OCI-LY1 (cell line): ENCODE measurements at regions not wholly inside any gene's neighbourhood (a gene's known extent, or its start where the extent isn't known, plus 50 kb on each side); places are given as distances from the start of the nearest gene placed in this dataset.

Source experiments
- H2AFZ ChIP-seq: fragments of 200-600 bp; sonication (generic), shearing (Covaris generic); 2 replicates; pipeline ENCODE4 v1.6.0; 2014; ENCODE audit warnings: antibody characterized with exemption, mild to moderate bottlenecking, low read length
- H3F3A ChIP-seq: fragments of 200-600 bp; sonication (generic), shearing (Covaris generic); 2 replicates; pipeline ENCODE4 v1.6.0; 2014; ENCODE audit warnings: mild to moderate bottlenecking, antibody characterized with exemption, low read length, moderate library complexity; ENCODE audit not compliant: insufficient read depth
- H3K27ac ChIP-seq: fragments of 200-600 bp; sonication (generic); 2 replicates; pipeline ENCODE4 v1.5.1; 2014; ENCODE audit warnings: low read length, mixed run types, mild to moderate bottlenecking, low read depth; ENCODE audit not compliant: poor library complexity, severe bottlenecking
- H3K27me3 ChIP-seq: fragments of 200-600 bp; sonication (generic); 2 replicates; pipeline ENCODE4 v1.6.0; 2014; ENCODE audit warnings: antibody characterized with exemption, mild to moderate bottlenecking, low read length, moderate library complexity; ENCODE audit not compliant: insufficient read depth
- H3K36me3 ChIP-seq: fragments of 200-600 bp; sonication (generic); 2 replicates; pipeline ENCODE4 v1.6.1; 2014; ENCODE audit warnings: mild to moderate bottlenecking, antibody characterized with exemption, low read length, moderate library complexity, mixed read lengths; ENCODE audit not compliant: insufficient read depth
- H3K4me1 ChIP-seq: fragments of 200-600 bp; sonication (generic); 2 replicates; pipeline ENCODE4 v1.5.1; 2014; ENCODE audit warnings: mild to moderate bottlenecking, low read length, moderate library complexity; ENCODE audit not compliant: insufficient read depth, severe bottlenecking
- H3K4me2 ChIP-seq: fragments of 200-600 bp; sonication (generic), shearing (Covaris generic); 2 replicates; pipeline ENCODE4 v1.6.1; 2014; ENCODE audit warnings: low read length
- H3K4me3 ChIP-seq: fragments of 200-600 bp; sonication (generic); 2 replicates; pipeline ENCODE4 v1.5.1; 2014; ENCODE audit warnings: low read length, low read depth, mild to moderate bottlenecking, mixed read lengths; ENCODE audit not compliant: poor library complexity, severe bottlenecking
- H3K79me2 ChIP-seq: fragments of 200-600 bp; shearing (Covaris generic); 2 replicates; pipeline ENCODE4 v1.6.1; 2016; ENCODE audit warnings: mixed run types, low read length, mixed read lengths; ENCODE audit not compliant: insufficient read depth
- H3K9ac ChIP-seq: fragments of 200-600 bp; sonication (generic), shearing (Covaris generic); 2 replicates; pipeline ENCODE4 v1.6.1; 2014; ENCODE audit warnings: mild to moderate bottlenecking, low read length, mixed read lengths
- H3K9me2 ChIP-seq: fragments of 200-600 bp; sonication (generic), shearing (Covaris generic); 2 replicates; pipeline ENCODE4 v1.6.1; 2014; ENCODE audit warnings: low read depth, mild to moderate bottlenecking, low read length, mixed read lengths
- H3K9me3 ChIP-seq: fragments of 200-600 bp; shearing (Covaris generic); 2 replicates; pipeline ENCODE4 v1.6.1; 2014; ENCODE audit warnings: low read length, mixed read lengths
- H4K20me1 ChIP-seq: fragments of 200-600 bp; sonication (generic), shearing (Covaris generic); 2 replicates; pipeline ENCODE4 v1.6.0; 2016; ENCODE audit warnings: mild to moderate bottlenecking, low read length; ENCODE audit not compliant: insufficient read depth
- CTCF ChIP-seq: fragments of 200-600 bp; sonication (generic), shearing (Covaris generic); IDR thresholded peaks from 2 replicates; pipeline ENCODE4 v1.5.1; 2017; ENCODE audit warnings: mild to moderate bottlenecking, antibody characterized with exemption, low read length, moderate library complexity, mixed read lengths
- EZH2 ChIP-seq: fragments of 200-600 bp; sonication (generic), shearing (Covaris generic); IDR thresholded peaks from 2 replicates; pipeline ENCODE4 v1.8.0; 2017; ENCODE audit warnings: borderline replicate concordance, mixed run types, mild to moderate bottlenecking, antibody characterized with exemption, low read length, moderate library complexity, mixed read lengths

GRCh38 chr10:56266120-56266519 is 94.9 kb downstream of the ZWINT start:
- no peaks in the 10 kb centered on the region for H3K4me1 ChIP-seq
- H2AFZ ChIP-seq: no peak overlapping the region
- no peaks in the 10 kb centered on the region for H4K20me1 ChIP-seq
- H3K4me2 ChIP-seq: no peak overlapping the region
- H3K27ac ChIP-seq: no peak overlapping the region
- no peaks in the 10 kb centered on the region for H3K9me3 ChIP-seq
- no peak overlapping the region for H3K4me3 ChIP-seq
- H3F3A ChIP-seq: no peaks in the 10 kb centered on the region
- no peaks in the 10 kb centered on the region for H3K9me2 ChIP-seq
- H3K9ac ChIP-seq: no peak overlapping the region
- no peaks in the 10 kb centered on the region for H3K36me3 ChIP-seq
- no peaks in the 10 kb centered on the region for H3K27me3 ChIP-seq
- H3K79me2 ChIP-seq: no peaks in the 10 kb centered on the region
- TF ChIP-seq CTCF: no peak
- no peak for TF ChIP-seq EZH2

- no peaks in the 10 kb centered on the region for H3K79me2 ChIP-seq
- H4K20me1 ChIP-seq: no peaks in the 10 kb centered on the region
- H3K4me1 ChIP-seq: no peaks in the 10 kb centered on the region
- H3K36me3 ChIP-seq: no peaks in the 10 kb centered on the region
- no peaks in the 10 kb centered on the region for H3K9me3 ChIP-seq
- no peaks in the 10 kb centered on the region for H3K27me3 ChIP-seq
- no peak overlapping the region for H3K4me2 ChIP-seq
- H3K27ac ChIP-seq: no peak overlapping the region
- H3K9me2 ChIP-seq: no peaks in the 10 kb centered on the region
- no peak overlapping the region for H3K4me3 ChIP-seq
- no peak overlapping the region for H3K9ac ChIP-seq
- TF ChIP-seq CTCF (no peak), EZH2 (no peak)
- H3F3A ChIP-seq: no peaks in the 10 kb centered on the region
- no peak overlapping the region for H2AFZ ChIP-seq
These were observed 102.1 kb downstream of the ZWINT start for GRCh38 chr10:56258991-56259390.

- Histone ChIP-seq H3K27me3 (no peaks in the 10 kb centered on the region), H2AFZ (no peak overlapping the region), H3K9me2 (no peaks in the 10 kb centered on the region), H4K20me1 (no peaks in the 10 kb centered on the region), H3K27ac (no peak overlapping the region), H3K79me2 (no peaks in the 10 kb centered on the region), H3K9me3 (no peaks in the 10 kb centered on the region), H3K9ac (no peak overlapping the region), H3K4me1 (no peaks in the 10 kb centered on the region), H3F3A (no peaks in the 10 kb centered on the region), H3K36me3 (no peaks in the 10 kb centered on the region), H3K4me3 (no peak overlapping the region), H3K4me2 (no peak overlapping the region)
- TF ChIP-seq CTCF: no peak
- no peak for TF ChIP-seq EZH2
These were observed 102.7 kb downstream of the ZWINT start for GRCh38 chr10:56258378-56258777.
